Breast epithelium (tissue), 3 donors: ENCODE measurements at regions not wholly inside any gene's neighbourhood (a gene's known extent, or its start where the extent isn't known, plus 50 kb on each side); places are given as distances from the start of the nearest gene placed in this dataset.

Source experiments
- CTCF ChIP-seq, 3 donors: fragments of 450-650 bp; IDR thresholded peaks; one replicate each; pipeline ENCODE4 v1.5.1; 2016 to 2017; ENCODE audit warnings: antibody characterized with exemption in 3 of 3, mild to moderate bottlenecking in 3 of 3, moderate library complexity in 3 of 3
- POLR2A ChIP-seq: fragments of 450-650 bp; IDR thresholded peaks from one replicate; pipeline ENCODE4 v1.6.1; 2016; ENCODE audit warnings: antibody characterized with exemption, mild to moderate bottlenecking, moderate library complexity

- no peak for TF ChIP-seq CTCF (IDR thresholded peaks at IDR 0.05)
- no peak for TF ChIP-seq POLR2A
Observed at GRCh38 chr18:76188097-76188496, 306.9 kb downstream of the ZNF516 start.
